Thymus (tissue), 11 donors: ENCODE measurements at regions not wholly inside any gene's neighbourhood (a gene's known extent, or its start where the extent isn't known, plus 50 kb on each side); places are given as distances from the start of the nearest gene placed in this dataset.

Source experiments
- DNase-seq, 9 donors: peaks; one replicate each; pipeline ENCODE4 v3.0.0-alpha.2; 2013; ENCODE audit warnings: low spot score in 9 of 9, low read depth in 6 of 9, missing footprints in 1 of 9
- H3K27ac ChIP-seq, 2 donors: one replicate each; pipeline ENCODE4 v1.5.1; 2013; ENCODE audit warnings: control low read depth in 1 of 2, low read depth in 1 of 2, low read length in 1 of 2, mild to moderate bottlenecking in 1 of 2, moderate library complexity in 1 of 2
- H3K27me3 ChIP-seq, 2 donors: one replicate each; pipeline ENCODE4 v1.5.1; 2013; ENCODE audit warnings: low read length in 1 of 2; ENCODE audit not compliant: control insufficient read depth in 2 of 2, insufficient read depth in 1 of 2
- H3K36me3 ChIP-seq, 2 donors: one replicate each; pipeline ENCODE4 v1.5.1; 2013; ENCODE audit warnings: low read length in 1 of 2, mild to moderate bottlenecking in 1 of 2, moderate library complexity in 1 of 2; ENCODE audit not compliant: control insufficient read depth in 2 of 2, insufficient read depth in 2 of 2
- H3K4me1 ChIP-seq, 2 donors: one replicate each; pipeline ENCODE4 v1.5.1; 2013; ENCODE audit warnings: low read length in 2 of 2; ENCODE audit not compliant: control insufficient read depth in 2 of 2, insufficient read depth in 2 of 2
- H3K4me3 ChIP-seq, 2 donors: one replicate each; pipeline ENCODE4 v1.5.1; 2013; ENCODE audit warnings: low read length in 2 of 2, control low read depth in 1 of 2, mild to moderate bottlenecking in 1 of 2
- H3K9me3 ChIP-seq, 2 donors: one replicate each; pipeline ENCODE4 v1.5.1; 2013; ENCODE audit warnings: low read length in 1 of 2, mild to moderate bottlenecking in 1 of 2; ENCODE audit not compliant: control insufficient read depth in 2 of 2, insufficient read depth in 1 of 2
- WGBS: extraction: QIAGEN DNeasy Blood & Tissue Kit; methylation state at CpG from one replicate; pipeline ENCODE4 v1.1.7; 2013; 5-methylcytosine and 5-hydroxymethylcytosine counted together
- donor health status: healthy.

- DNase-seq, result no peak
- no peaks in the 10 kb centered on the region for H3K4me1 ChIP-seq
- WGBS, result 94% methylated on average over 1 of the region's 1 CpG
- H3K36me3 ChIP-seq, result no peaks in the 10 kb centered on the region
- H3K27ac ChIP-seq, result no peak overlapping the region
- no peaks in the 10 kb centered on the region for H3K9me3 ChIP-seq
- no peaks in the 10 kb centered on the region for H3K27me3 ChIP-seq
- H3K4me3 ChIP-seq, result no peak overlapping the region
These were observed 129.4 kb upstream of the ARSJ start for GRCh38 chr4:114108869-114109268.

- Histone ChIP-seq H3K27me3 (no peaks in the 10 kb centered on the region), H3K9me3 (no peaks in the 10 kb centered on the region), H3K4me3 (no peak overlapping the region), H3K36me3 (no peaks in the 10 kb centered on the region), H3K4me1 (no peaks in the 10 kb centered on the region), H3K27ac (no peak overlapping the region)
- WGBS, result 96% methylated on average over 1 of the region's 1 CpG
- no peak for DNase-seq
These were observed 130.3 kb upstream of the ARSJ start for GRCh38 chr4:114109776-114110175.

GRCh38 chr4:114115526-114115925, 136.1 kb upstream of the ARSJ start:
- no peaks in the 10 kb centered on the region for H3K36me3 ChIP-seq
- H3K9me3 ChIP-seq, result no peaks in the 10 kb centered on the region
- no peaks in the 10 kb centered on the region for H3K4me1 ChIP-seq
- H3K4me3 ChIP-seq, result no peak overlapping the region
- H3K27ac ChIP-seq, result no peak overlapping the region
- H3K27me3 ChIP-seq, result no peaks in the 10 kb centered on the region
- WGBS, result 71% methylated on average over 2 of the region's 2 CpGs
- no peak for DNase-seq

DNA sequence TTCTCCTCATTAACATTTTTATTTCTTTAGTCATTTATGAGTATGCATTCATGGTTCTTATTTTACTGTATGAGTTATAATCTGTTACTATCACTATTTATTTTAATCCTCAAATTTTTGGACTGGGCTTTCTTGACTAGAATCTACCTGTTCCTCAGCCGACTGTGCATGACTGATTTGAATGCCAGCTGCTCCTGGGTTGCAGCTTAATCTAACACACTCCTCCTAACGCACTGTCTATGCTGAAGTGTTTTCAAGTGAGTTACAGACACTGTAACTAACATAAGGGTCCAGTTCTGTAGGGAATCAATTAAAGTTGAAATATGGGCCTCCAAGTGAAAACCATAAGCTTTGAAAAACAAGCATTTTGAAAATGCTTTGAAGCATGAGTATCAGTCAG, 137.4 kb upstream of the ARSJ start:
- 92% methylated on average over 2 of the region's 2 CpGs for WGBS
- Histone ChIP-seq H3K4me3 (no peak overlapping the region), H3K27ac (no peak overlapping the region), H3K9me3 (no peaks in the 10 kb centered on the region), H3K4me1 (no peaks in the 10 kb centered on the region), H3K27me3 (no peaks in the 10 kb centered on the region), H3K36me3 (no peaks in the 10 kb centered on the region)
- DNase-seq, result no peak

DNA sequence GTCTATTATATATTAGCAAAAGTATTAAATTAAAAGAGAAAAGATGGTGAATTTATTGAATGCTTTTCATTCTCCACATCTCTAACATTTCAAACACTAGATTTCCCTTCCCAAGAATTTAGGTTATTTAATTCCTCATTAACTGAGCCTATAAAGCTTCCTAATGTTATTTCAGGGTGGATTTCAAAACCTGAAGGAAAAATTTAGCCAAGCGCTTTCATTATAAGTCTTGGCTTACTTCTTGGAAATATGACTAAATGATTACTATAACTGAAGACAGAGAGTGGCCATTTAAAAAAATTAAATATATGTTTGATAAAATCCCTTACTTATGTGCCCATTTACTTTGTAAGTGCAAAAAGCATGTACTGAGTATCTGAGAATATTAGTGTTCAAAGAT, 141.8 kb upstream of the ARSJ start:
- no peak for DNase-seq
- 100% methylated on average over 1 of the region's 1 CpG for WGBS

GRCh38 chr4:114132199-114132598, 152.8 kb upstream of the ARSJ start:
- no peak for DNase-seq
- Histone ChIP-seq H3K4me1 (no peaks in the 10 kb centered on the region), H3K36me3 (no peaks in the 10 kb centered on the region), H3K27me3 (no peaks in the 10 kb centered on the region), H3K4me3 (no peak overlapping the region), H3K27ac (no peak overlapping the region), H3K9me3 (no peaks in the 10 kb centered on the region)
- 99% methylated on average over 2 of the region's 2 CpGs for WGBS

More for the DNA sequence above, 141.8 kb upstream of the ARSJ start:
- Histone ChIP-seq H3K9me3 (peaks cover 0 to 5% of the 10 kb centered on the region in 2 donors), H3K4me1 (no peaks in the 10 kb centered on the region), H3K4me3 (no peak overlapping the region), H3K36me3 (no peaks in the 10 kb centered on the region), H3K27ac (no peak overlapping the region), H3K27me3 (no peaks in the 10 kb centered on the region)

DNA sequence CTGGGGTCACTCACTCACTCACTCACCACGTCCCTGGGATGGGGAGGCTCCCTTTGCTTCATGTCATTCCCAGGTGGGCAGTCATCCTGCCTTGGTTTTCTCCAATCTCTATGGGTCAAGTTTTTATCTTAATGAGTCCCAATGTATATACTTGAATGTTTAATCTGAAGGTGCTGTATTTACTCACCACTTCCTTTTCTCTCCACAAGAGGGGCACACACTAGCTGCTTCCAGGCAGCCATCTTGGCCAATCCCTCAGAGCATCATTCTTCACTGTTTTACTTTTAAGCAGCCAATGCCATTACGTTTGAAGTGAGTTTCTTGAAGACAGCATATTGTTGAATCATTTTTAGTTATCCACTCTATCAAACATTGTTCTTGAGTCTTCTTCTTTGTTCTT, 153.4 kb upstream of the ARSJ start:
- Histone ChIP-seq H3K27ac (no peak overlapping the region), H3K4me1 (no peaks in the 10 kb centered on the region), H3K27me3 (no peaks in the 10 kb centered on the region), H3K9me3 (no peaks in the 10 kb centered on the region), H3K36me3 (no peaks in the 10 kb centered on the region), H3K4me3 (no peak overlapping the region)
- peak in 2 of 9 donors; percentile 8 to 11 for DNase-seq
- WGBS, result 88% methylated on average over 2 of the region's 2 CpGs

DNA sequence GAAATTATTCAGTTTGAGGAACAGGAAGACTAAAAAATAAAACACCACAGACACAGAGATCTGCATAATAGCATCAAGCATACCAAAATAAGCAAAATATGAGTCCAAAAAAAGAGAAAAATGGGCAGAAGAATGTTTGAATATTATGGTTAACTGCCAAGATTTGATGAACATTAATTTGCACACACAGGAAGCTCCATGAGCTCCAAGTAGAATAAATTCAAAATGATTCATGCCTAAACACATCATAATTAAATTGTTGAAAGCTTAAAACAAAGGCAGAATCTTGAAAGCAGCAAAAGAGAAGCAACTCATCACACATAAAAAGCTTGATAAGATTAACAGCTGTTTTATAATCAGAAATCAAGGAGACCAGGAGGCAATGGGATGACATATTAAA, 156.6 kb upstream of the ARSJ start:
- no peaks in the 10 kb centered on the region for H3K27me3 ChIP-seq
- no peak for DNase-seq

DNA sequence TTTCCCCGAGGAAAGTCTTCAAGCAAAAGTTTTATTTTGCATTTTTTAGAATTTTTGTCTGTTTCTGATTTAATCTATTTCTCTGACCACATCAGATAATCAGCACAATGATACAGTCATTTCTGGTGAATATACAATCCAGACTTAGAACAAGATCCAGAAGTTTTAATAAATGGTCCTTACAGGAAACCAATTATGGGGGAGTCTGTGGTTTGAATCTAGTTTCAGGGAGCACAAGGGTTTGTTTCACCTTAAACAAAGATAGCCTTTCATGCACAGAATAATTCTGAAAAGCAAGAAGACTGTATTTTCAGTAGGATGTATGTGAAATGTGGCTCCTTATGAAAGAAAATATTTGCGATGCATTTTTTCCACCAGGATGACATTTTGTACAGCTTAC, 158.5 kb upstream of the ARSJ start:
- Histone ChIP-seq H3K4me1 (no peaks in the 10 kb centered on the region), H3K27me3 (no peaks in the 10 kb centered on the region), H3K9me3 (no peaks in the 10 kb centered on the region), H3K4me3 (no peak overlapping the region), H3K36me3 (no peaks in the 10 kb centered on the region), H3K27ac (no peak overlapping the region)
- 96% methylated on average over 2 of the region's 2 CpGs for WGBS
- DNase-seq, result no peak

More for the DNA sequence above, 156.6 kb upstream of the ARSJ start:
- Histone ChIP-seq H3K4me1 (no peaks in the 10 kb centered on the region), H3K9me3 (no peaks in the 10 kb centered on the region), H3K27ac (no peak overlapping the region), H3K4me3 (no peak overlapping the region), H3K36me3 (no peaks in the 10 kb centered on the region)
